ENCODE measurements at regions not wholly inside any gene's neighbourhood (a gene's known extent, or its start where the extent isn't known, plus 50 kb on each side); places are given as distances from the start of the nearest gene placed in this dataset.

GRCh38 chr9:103928442-103928841 lies 165.7 kb upstream of the SMC2 start:
- DNase-seq (ENCODE audit: low read depth): no peak
- TF ChIP-seq CTCF (conservative IDR thresholded peaks at IDR 0.05; ENCODE audit: low read depth, low read length): no peak
- no peak overlapping the region for H3K4me3 ChIP-seq (ENCODE audit: low read length)

DNA sequence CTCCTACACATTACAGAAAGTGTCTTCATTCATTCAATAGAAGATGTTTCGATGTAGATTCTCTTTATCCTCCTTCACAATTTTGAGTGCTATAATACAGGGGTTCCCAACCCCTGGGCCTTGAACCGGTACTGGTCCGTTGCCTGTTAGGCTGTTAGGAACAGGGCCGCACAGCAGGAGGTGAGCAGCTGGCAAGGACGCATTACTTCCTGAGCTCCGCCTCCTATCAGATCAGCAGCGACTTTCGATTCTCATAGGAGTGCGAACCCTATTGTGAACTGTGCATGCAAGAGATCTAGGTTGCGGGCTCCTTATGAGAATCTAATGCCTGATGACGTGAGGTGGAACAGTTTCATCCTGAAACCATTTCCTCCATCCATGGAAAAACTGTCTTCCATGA lies 153.0 kb upstream of the SMC2 start:
- no peak for DNase-seq (ENCODE audit: low read depth)
- H3K4me3 ChIP-seq (ENCODE audit: low read length): no peak overlapping the region
- no peak for TF ChIP-seq CTCF (conservative IDR thresholded peaks at IDR 0.05; ENCODE audit: low read depth, low read length)

GRCh38 chr9:103942200-103942599 lies 151.9 kb upstream of the SMC2 start:
- H3K4me3 ChIP-seq (ENCODE audit: low read length): no peak overlapping the region
- no peak for TF ChIP-seq CTCF (conservative IDR thresholded peaks at IDR 0.05; ENCODE audit: low read depth, low read length)

GRCh38 chr9:103942651-103943050 lies 151.5 kb upstream of the SMC2 start:
- no peak overlapping the region for H3K4me3 ChIP-seq (ENCODE audit: low read length)
- TF ChIP-seq CTCF (conservative IDR thresholded peaks at IDR 0.05; ENCODE audit: low read depth, low read length): no peak
- DNase-seq (ENCODE audit: low read depth): no peak

More at GRCh38 chr9:103942200-103942599, 151.9 kb upstream of the SMC2 start:
- no peak for DNase-seq (ENCODE audit: low read depth)

DNA sequence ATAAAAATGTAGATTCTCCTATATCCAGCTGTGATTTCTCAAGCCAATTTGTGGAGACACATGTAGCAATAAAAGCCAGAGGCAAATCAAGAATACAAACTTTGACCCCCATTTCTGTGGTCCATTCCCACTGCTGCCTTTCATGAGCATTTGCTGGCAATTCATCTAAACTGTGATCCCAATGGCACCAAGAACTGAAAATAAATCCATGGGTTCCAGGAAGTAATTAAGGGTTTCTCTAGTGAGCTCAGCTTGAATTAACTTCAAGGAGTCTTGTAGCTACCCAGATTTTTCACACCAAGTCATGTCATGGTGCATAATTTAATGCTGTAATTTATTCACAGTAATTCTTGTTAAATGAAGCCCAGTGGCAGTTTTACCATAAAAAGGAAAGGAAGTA lies 145.0 kb upstream of the SMC2 start:
- no peak for DNase-seq (ENCODE audit: low read depth)
- H3K4me3 ChIP-seq (ENCODE audit: low read length): no peak overlapping the region
- TF ChIP-seq CTCF (conservative IDR thresholded peaks at IDR 0.05; ENCODE audit: low read depth, low read length): no peak

DNA sequence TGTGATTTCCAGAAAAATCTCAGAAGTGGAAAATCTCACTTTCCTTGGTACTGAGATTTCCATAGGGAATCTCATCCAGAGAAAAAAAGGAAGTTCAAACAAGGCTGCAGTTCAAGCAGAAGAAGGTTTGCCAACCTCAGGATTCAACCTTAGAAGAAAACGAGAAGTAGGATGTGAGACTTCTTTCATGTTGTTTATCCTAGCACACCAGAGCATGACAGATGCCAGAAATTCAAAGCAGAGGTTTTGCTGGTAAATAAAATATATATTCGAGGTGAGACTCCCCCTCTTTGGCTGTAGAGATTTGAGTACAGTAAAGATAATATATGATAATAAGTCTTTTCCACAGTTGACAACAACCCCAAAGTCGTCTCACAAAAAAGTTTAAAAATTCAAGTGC lies 116.9 kb upstream of the SMC2 start:
- DNase-seq (ENCODE audit: low read depth): no peak
- TF ChIP-seq CTCF (conservative IDR thresholded peaks at IDR 0.05; ENCODE audit: low read depth, low read length): no peak
- H3K4me3 ChIP-seq (ENCODE audit: low read length): no peak overlapping the region

GRCh38 chr9:103978396-103978795 lies 115.7 kb upstream of the SMC2 start:
- no peak for DNase-seq (ENCODE audit: low read depth)
- no peak for TF ChIP-seq CTCF (conservative IDR thresholded peaks at IDR 0.05; ENCODE audit: low read depth, low read length)
- no peak overlapping the region for H3K4me3 ChIP-seq (ENCODE audit: low read length)

Data from retinal pigment epithelial cell (primary cell).